A549 (cell line): ENCODE measurements at regions not wholly inside any gene's neighbourhood (a gene's known extent, or its start where the extent isn't known, plus 50 kb on each side); places are given as distances from the start of the nearest gene placed in this dataset.

Experiments
- CEBPB ChIP-seq, 2 experiments: fragments of >200 bp in 1 of 2; sonication (Bioruptor Twin) in 1 of 2; formaldehyde crosslinking in 1 of 2; IDR thresholded peaks; 2 replicates each; pipeline ENCODE4 v1.6.1; 2012 to 2016
- CTCF ChIP-seq: fragments of >200 bp; sonication (Bioruptor Twin); formaldehyde crosslinking; IDR thresholded peaks from 3 replicates; pipeline ENCODE4 v1.5.1; 2016
- MAX ChIP-seq: IDR thresholded peaks from 2 replicates; pipeline ENCODE4 v1.6.1; 2012
- PHF8 ChIP-seq: fragments of 200-600 bp; sonication (generic); IDR thresholded peaks from 2 replicates; pipeline ENCODE4 v1.6.1; 2016; ENCODE audit warnings: low read depth, mild to moderate bottlenecking, antibody characterized with exemption, moderate library complexity, borderline replicate concordance
- POLR2A ChIP-seq: IDR thresholded peaks from 2 replicates; pipeline ENCODE4 v1.6.1; 2012; ENCODE audit warnings: mild to moderate bottlenecking, low read length
- RAD21 ChIP-seq, 2 experiments: fragments of >200 bp in 1 of 2; sonication (Bioruptor Twin) in 1 of 2; formaldehyde crosslinking in 1 of 2; IDR thresholded peaks in 1 of 2; conservative IDR thresholded peaks in 1 of 2; 2 replicates in 1 of 2; 3 replicates in 1 of 2; pipeline ENCODE4 v1.6.1; 2012 to 2018; ENCODE audit warnings: inconsistent platforms in 1 of 2

DNA sequence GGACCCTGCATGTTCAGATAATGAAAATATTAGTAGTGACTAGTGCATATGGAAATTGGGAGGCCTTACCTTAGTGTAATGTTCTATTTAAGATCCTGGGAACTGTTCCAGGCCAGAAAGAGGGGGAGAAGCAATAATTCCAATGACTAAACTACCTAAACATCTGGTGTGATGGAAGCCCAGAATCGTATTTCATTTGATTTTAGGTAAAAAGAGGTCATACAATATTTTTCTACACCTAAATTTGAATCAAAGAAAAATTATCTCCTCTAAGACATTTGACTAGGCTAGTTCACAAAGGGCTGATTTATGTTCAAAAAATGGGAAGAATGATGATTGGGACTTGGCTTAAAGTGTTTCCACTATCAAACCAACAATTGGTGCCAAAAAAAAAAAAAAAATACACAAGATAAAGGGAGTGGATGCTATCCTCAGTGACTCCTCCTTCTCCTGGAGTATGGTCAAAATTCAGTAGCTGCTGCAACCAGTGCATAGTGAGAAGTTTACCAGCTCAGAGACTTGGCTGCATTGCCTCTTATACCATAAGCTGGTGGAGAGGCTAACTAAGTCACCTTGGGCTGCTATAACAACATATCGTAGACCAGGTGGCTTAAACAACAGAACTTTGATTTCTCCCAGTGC lies 1038.3 kb upstream of the ACVR2A start:
- TF ChIP-seq POLR2A: no peak
- no peak for TF ChIP-seq CTCF
- no peak for TF ChIP-seq MAX
- TF ChIP-seq CEBPB (IDR thresholded peaks at IDR 0.05): no peak
- TF ChIP-seq RAD21 (conservative IDR thresholded peaks at IDR 0.05 in 1 of 2, IDR thresholded peaks at IDR 0.05 in 1 of 2): no peak
- TF ChIP-seq PHF8: no peak
